Endothelial cell (in vitro differentiated cells): ENCODE measurements at regions not wholly inside any gene's neighbourhood (a gene's known extent, or its start where the extent isn't known, plus 50 kb on each side); places are given as distances from the start of the nearest gene placed in this dataset.

Source experiments
- DNase-seq: peaks from one replicate; pipeline ENCODE4 v3.0.0; 2021; ENCODE audit warnings: low spot score
- H3K27ac Mint-ChIP-seq: one replicate; pipeline ENCODE4 v1.8.0; 2021; ENCODE audit warnings: mixed read lengths, inconsistent platforms; ENCODE audit not compliant: unreplicated experiment
- H3K27me3 Mint-ChIP-seq: one replicate; pipeline ENCODE4 v1.8.0; 2021; ENCODE audit warnings: mild to moderate bottlenecking, moderate library complexity, mixed read lengths, inconsistent platforms; ENCODE audit not compliant: unreplicated experiment
- H3K36me3 Mint-ChIP-seq: one replicate; pipeline ENCODE4 v1.8.0; 2021; ENCODE audit warnings: mild to moderate bottlenecking, low read depth, mixed read lengths, inconsistent platforms; ENCODE audit not compliant: unreplicated experiment
- H3K4me1 Mint-ChIP-seq: one replicate; pipeline ENCODE4 v1.8.0; 2021; ENCODE audit warnings: mild to moderate bottlenecking, mixed read lengths, inconsistent platforms; ENCODE audit not compliant: unreplicated experiment
- H3K4me3 Mint-ChIP-seq: one replicate; pipeline ENCODE4 v1.8.0; 2021; ENCODE audit warnings: mild to moderate bottlenecking, mixed read lengths, inconsistent platforms; ENCODE audit not compliant: unreplicated experiment
- H3K9me3 Mint-ChIP-seq: one replicate; pipeline ENCODE4 v1.8.0; 2021; ENCODE audit warnings: mixed read lengths, inconsistent platforms; ENCODE audit not compliant: unreplicated experiment
- TF ChIP-seq, protein P1 (sequence below): fragments of 200-600 bp; sonication (generic); IDR thresholded peaks from one replicate; pipeline ENCODE4 v1.5.0; 2021; ENCODE audit warnings: antibody characterized with exemption; ENCODE audit not compliant: unreplicated experiment

DNA sequence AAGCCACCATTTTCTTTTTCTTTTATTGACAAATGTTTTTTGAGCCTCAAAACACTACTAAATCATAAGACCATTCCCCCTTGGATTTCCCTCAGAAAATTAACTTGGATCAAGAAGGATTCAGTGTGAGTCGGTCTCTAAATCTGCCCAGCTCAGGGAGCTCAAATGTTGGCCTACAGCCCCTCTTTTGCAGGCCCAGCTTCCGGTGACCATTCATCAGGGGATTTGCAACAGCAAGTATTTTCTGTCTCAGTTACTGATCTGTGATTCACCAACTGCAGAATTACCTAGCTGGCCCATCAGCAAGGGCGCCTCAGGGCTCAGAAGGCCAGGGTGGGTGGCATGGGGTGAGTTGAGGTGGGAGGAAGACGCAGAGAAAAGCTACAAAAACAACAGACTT is 318.1 kb downstream of the CDC5L start:
- Mint-ChIP-seq H3K27ac (no peak overlapping the region), H3K9me3 (no peaks in the 10 kb centered on the region), H3K4me3 (no peak overlapping the region), H3K4me1 (no peaks in the 10 kb centered on the region), H3K36me3 (no peaks in the 10 kb centered on the region), H3K27me3 (no peaks in the 10 kb centered on the region)
- no peak for DNase-seq
- TF ChIP-seq, protein P1, sequence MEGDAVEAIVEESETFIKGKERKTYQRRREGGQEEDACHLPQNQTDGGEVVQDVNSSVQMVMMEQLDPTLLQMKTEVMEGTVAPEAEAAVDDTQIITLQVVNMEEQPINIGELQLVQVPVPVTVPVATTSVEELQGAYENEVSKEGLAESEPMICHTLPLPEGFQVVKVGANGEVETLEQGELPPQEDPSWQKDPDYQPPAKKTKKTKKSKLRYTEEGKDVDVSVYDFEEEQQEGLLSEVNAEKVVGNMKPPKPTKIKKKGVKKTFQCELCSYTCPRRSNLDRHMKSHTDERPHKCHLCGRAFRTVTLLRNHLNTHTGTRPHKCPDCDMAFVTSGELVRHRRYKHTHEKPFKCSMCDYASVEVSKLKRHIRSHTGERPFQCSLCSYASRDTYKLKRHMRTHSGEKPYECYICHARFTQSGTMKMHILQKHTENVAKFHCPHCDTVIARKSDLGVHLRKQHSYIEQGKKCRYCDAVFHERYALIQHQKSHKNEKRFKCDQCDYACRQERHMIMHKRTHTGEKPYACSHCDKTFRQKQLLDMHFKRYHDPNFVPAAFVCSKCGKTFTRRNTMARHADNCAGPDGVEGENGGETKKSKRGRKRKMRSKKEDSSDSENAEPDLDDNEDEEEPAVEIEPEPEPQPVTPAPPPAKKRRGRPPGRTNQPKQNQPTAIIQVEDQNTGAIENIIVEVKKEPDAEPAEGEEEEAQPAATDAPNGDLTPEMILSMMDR, result no peak

DNA sequence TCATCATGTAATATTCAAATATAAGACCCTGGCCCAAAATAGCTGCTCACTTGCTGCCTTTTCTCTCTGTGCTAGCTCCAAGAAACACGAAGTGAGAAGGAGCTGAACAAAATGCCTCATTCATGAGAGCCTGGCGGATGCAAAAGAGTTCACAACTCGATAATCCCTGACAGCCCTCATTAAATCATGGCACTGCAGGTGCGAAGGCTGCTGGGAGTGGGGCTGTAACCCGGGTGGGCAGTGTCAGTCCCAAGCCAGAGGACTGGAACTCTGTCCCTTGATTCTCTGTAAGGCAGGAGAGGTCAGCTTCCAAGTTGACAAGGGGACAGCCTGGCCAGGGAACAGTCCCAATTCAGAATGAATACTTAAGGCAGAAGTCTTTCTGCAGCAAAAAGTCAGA is 318.5 kb downstream of the CDC5L start:
- no peaks in the 10 kb centered on the region for H3K9me3 Mint-ChIP-seq

DNA sequence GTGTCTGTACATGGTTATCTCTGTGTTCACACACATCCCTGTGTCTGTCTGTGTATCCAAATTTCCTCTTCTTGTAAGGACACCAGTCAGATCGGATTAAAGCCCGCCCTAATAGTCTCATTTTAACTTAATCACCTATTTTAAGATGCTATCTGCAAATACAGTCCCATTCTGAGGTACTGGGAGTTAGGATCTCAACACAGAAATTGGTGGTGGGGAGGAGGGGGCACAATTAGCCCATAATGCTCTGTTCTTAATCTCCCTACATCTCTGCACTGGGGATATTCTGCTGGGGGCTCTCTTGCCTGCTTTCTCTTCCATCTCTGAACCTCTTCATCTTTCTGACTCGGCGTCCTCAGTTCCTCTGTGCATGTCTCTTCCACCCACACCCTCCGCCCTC is 320.7 kb downstream of the CDC5L start:
- Mint-ChIP-seq H3K27me3 (no peaks in the 10 kb centered on the region), H3K27ac (no peak overlapping the region), H3K4me3 (no peak overlapping the region), H3K36me3 (no peaks in the 10 kb centered on the region), H3K4me1 (no peaks in the 10 kb centered on the region), H3K9me3 (no peaks in the 10 kb centered on the region)
- no peak for DNase-seq
- TF ChIP-seq, protein P1, result no peak

More for the DNA sequence above, 318.5 kb downstream of the CDC5L start:
- Mint-ChIP-seq H3K27me3 (no peaks in the 10 kb centered on the region), H3K4me3 (no peak overlapping the region), H3K27ac (no peak overlapping the region), H3K36me3 (no peaks in the 10 kb centered on the region), H3K4me1 (no peaks in the 10 kb centered on the region)
- TF ChIP-seq, protein P1, result no peak
- DNase-seq, result no peak

DNA sequence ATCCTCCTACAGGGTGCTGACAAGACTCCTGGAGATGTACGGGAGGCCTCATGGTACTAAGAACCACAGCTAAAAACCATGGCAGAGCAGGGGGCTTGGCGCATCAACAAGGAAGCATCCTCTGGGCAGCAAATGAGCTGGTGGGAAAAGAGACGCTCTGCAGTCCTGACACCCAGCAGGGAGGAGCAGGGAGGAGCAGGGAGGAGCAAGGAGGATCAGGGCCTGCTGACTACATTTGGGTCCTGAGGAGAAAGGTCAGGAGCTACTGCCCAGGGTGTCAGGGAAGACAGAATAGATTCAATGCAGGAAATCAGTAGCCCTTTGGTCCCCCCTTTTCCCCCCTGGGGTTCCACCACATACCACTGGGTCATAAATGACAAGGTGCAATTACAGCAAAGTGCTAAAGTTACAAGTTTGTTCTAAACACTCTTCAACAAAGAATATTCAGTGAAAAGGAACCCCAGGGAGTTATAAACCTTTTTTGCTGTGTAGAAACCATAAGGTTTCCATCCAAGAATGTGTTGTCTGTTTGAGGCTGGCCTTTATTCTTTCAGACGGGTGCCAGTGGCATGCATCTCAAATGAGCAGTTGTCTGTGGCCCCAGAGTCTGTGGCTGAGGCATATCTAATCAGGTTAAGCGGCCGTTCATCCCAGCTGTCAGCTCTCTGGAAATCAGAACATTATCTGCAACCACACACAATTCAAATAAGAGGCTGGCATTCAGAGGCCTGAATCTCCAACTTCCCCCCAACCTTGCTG is 325.0 kb downstream of the CDC5L start:
- Mint-ChIP-seq H3K4me1 (no peaks in the 10 kb centered on the region), H3K9me3 (peaks cover 4% of the 10 kb centered on the region)

DNA sequence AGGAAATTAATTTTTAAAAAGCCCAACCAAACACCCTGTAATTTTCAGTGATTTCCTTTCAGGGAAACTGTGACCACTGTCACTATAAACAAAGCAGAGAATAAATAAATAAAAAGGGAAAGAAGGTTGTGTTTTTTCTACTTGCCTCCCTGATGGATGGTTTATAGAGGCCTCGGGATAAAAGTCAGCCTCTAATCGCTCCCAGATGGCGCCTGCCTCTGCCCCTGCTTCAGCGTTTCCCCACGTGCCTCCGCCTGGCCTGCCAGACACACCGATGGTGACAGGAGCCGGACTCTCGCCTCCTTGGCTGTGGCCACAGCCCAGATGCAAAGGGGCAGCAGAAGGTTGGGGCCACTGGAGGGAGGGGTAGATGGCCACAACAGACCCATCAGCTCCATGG is 327.7 kb downstream of the CDC5L start:
- TF ChIP-seq, protein P1, result no peak
- DNase-seq, result no peak
- peaks cover 6% of the 10 kb centered on the region for H3K27me3 Mint-ChIP-seq
- no peaks in the 10 kb centered on the region for H3K36me3 Mint-ChIP-seq
- H3K9me3 Mint-ChIP-seq, result peaks cover 4% of the 10 kb centered on the region
- no peak overlapping the region for H3K27ac Mint-ChIP-seq
- no peaks in the 10 kb centered on the region for H3K4me1 Mint-ChIP-seq
- H3K4me3 Mint-ChIP-seq, result no peak overlapping the region

More for the DNA sequence above, 325.0 kb downstream of the CDC5L start:
- peaks cover 4% of the 10 kb centered on the region for H3K27me3 Mint-ChIP-seq
- no peak overlapping the region for H3K27ac Mint-ChIP-seq
- no peak overlapping the region for H3K4me3 Mint-ChIP-seq
- H3K36me3 Mint-ChIP-seq, result no peaks in the 10 kb centered on the region
- TF ChIP-seq, protein P1, result no peak
- DNase-seq, result no peak
